MM.1S (cell line): ENCODE measurements at regions not wholly inside any gene's neighbourhood (a gene's known extent, or its start where the extent isn't known, plus 50 kb on each side); places are given as distances from the start of the nearest gene placed in this dataset.

Source experiments
- CTCF ChIP-seq: fragments of 300-600 bp; sonication (generic); IDR thresholded peaks from 2 replicates; pipeline ENCODE4 v1.5.1; 2016; ENCODE audit warnings: antibody characterized with exemption, low read length, mixed read lengths
- EZH2 ChIP-seq: fragments of 300-600 bp; sonication (generic); optimal IDR thresholded peaks from 2 replicates; pipeline ENCODE3; 2017; ENCODE audit warnings: low read depth, mild to moderate bottlenecking, antibody characterized with exemption, low read length, mixed read lengths
- EZH2phosphoT487 ChIP-seq: fragments of 300-600 bp; sonication (generic); IDR thresholded peaks from 2 replicates; pipeline ENCODE4 v1.6.1; 2018; ENCODE audit warnings: antibody characterized with exemption, low read length

- TF ChIP-seq CTCF (no peak), EZH2phosphoT487 (no peak), EZH2 (no peak)
These were observed 214.5 kb upstream of the IGFBP3 start for GRCh38 chr7:46135557-46135956.
